ENCODE measurements at regions not wholly inside any gene's neighbourhood (a gene's known extent, or its start where the extent isn't known, plus 50 kb on each side); places are given as distances from the start of the nearest gene placed in this dataset.

GRCh38 chr2:121006743-121007489 lies 271.2 kb downstream of the GLI2 start:
- intact Hi-C loops (cut with micrococcal nuclease), result no loop called here
- Histone ChIP-seq H3K4me1 (ENCODE audit: insufficient read depth, low read length) (peaks cover 20% of the 10 kb centered on the region), H3K27ac (ENCODE audit: low read length) (no peak overlapping the region), H3K9me2 (replicated peaks; ENCODE audit: low read length) (no peaks in the 10 kb centered on the region), H2AFZ (ENCODE audit: low read length) (peak overlapping the region; percentile 15; the same call in 1 of the 2 replicates), H3K27me3 (ENCODE audit: low read length) (no peaks in the 10 kb centered on the region), H3K9me3 (ENCODE audit: low read length) (no peaks in the 10 kb centered on the region), H3K9ac (ENCODE audit: low read length) (no peak overlapping the region), H3K36me3 (ENCODE audit: low read depth, low read length) (no peaks in the 10 kb centered on the region), H3K4me2 (ENCODE audit: low read length) (peak overlapping the region; percentile 39; the same call in 1 of the 2 replicates), H4K20me1 (ENCODE audit: low read length) (no peaks in the 10 kb centered on the region), H3F3A (ENCODE audit: low read length, unreplicated experiment) (no peaks in the 10 kb centered on the region), H3K4me3 (ENCODE audit: low read length) (no peak overlapping the region), H3K79me2 (ENCODE audit: low read length) (no peaks in the 10 kb centered on the region)
- TF ChIP-seq EZH2 (IDR thresholded peaks at IDR 0.05; ENCODE audit: low read length, unreplicated experiment) (no peak), CTCF (conservative IDR thresholded peaks at IDR 0.05; ENCODE audit: low read depth, low read length) (no peak), EZH2phosphoT487 (IDR thresholded peaks at IDR 0.05; ENCODE audit: borderline replicate concordance, low read length) (no peak)
- no peak for DNase-seq
- BruUV-seq (replicated peaks), result no TSS peak
- ChIA-PET POLR2A (ENCODE audit: unreplicated experiment) (interaction anchor here (0.5 kb wide), 1 partner anchor 270 kb away, joined by 3 read pairs; no protein-coding TSS in a partner anchor), CTCF (no interaction called here)
- no peak for ATAC-seq

- no peak overlapping the region for H3K4me3 ChIP-seq (ENCODE audit: low read length)
- no peak overlapping the region for H2AFZ ChIP-seq (ENCODE audit: low read length)
- no peaks in the 10 kb centered on the region for H3K9me3 ChIP-seq (ENCODE audit: low read length)
- H3K4me2 ChIP-seq (ENCODE audit: low read length), result no peak overlapping the region
- no peaks in the 10 kb centered on the region for H4K20me1 ChIP-seq (ENCODE audit: low read length)
- H3K9me2 ChIP-seq (replicated peaks; ENCODE audit: low read length), result no peaks in the 10 kb centered on the region
- TF ChIP-seq EZH2phosphoT487 (IDR thresholded peaks at IDR 0.05; ENCODE audit: borderline replicate concordance, low read length) (no peak), EZH2 (IDR thresholded peaks at IDR 0.05; ENCODE audit: low read length, unreplicated experiment) (no peak), CTCF (conservative IDR thresholded peaks at IDR 0.05; ENCODE audit: low read depth, low read length) (no peak)
- no peaks in the 10 kb centered on the region for H3K36me3 ChIP-seq (ENCODE audit: low read depth, low read length)
- H3K79me2 ChIP-seq (ENCODE audit: low read length), result no peaks in the 10 kb centered on the region
- intact Hi-C loops (cut with micrococcal nuclease), result no loop called here
- no peak overlapping the region for H3K27ac ChIP-seq (ENCODE audit: low read length)
- no peaks in the 10 kb centered on the region for H3K27me3 ChIP-seq (ENCODE audit: low read length)
- H3K4me1 ChIP-seq (ENCODE audit: insufficient read depth, low read length), result peaks cover 20% of the 10 kb centered on the region
- H3K9ac ChIP-seq (ENCODE audit: low read length), result no peak overlapping the region
- H3F3A ChIP-seq (ENCODE audit: low read length, unreplicated experiment), result no peaks in the 10 kb centered on the region
- DNase-seq (no peak), ATAC-seq (no peak)
- ChIA-PET CTCF (no interaction called here), POLR2A (ENCODE audit: unreplicated experiment) (no interaction called here)
- no TSS peak for BruUV-seq (replicated peaks)
Measured at GRCh38 chr2:121007490-121007853, 271.8 kb downstream of the GLI2 start.

- no peaks in the 10 kb centered on the region for H4K20me1 ChIP-seq (ENCODE audit: low read length)
- no peak overlapping the region for H3K4me2 ChIP-seq (ENCODE audit: low read length)
- no peaks in the 10 kb centered on the region for H3K27me3 ChIP-seq (ENCODE audit: low read length)
- intact Hi-C loops (cut with micrococcal nuclease), result no loop called here
- H3K9me3 ChIP-seq (ENCODE audit: low read length), result no peaks in the 10 kb centered on the region
- no peaks in the 10 kb centered on the region for H3F3A ChIP-seq (ENCODE audit: low read length, unreplicated experiment)
- H3K4me3 ChIP-seq (ENCODE audit: low read length), result no peak overlapping the region
- no peak for ATAC-seq
- DNase-seq, result peak; percentile 6
- no TSS peak for BruUV-seq (replicated peaks)
- H3K36me3 ChIP-seq (ENCODE audit: low read depth, low read length), result no peaks in the 10 kb centered on the region
- peaks cover 20% of the 10 kb centered on the region for H3K4me1 ChIP-seq (ENCODE audit: insufficient read depth, low read length)
- no peaks in the 10 kb centered on the region for H3K9me2 ChIP-seq (replicated peaks; ENCODE audit: low read length)
- CTCF ChIA-PET, result no interaction called here
- POLR2A ChIA-PET (ENCODE audit: unreplicated experiment), result no interaction called here
- TF ChIP-seq EZH2 (IDR thresholded peaks at IDR 0.05; ENCODE audit: low read length, unreplicated experiment) (no peak), CTCF (conservative IDR thresholded peaks at IDR 0.05; ENCODE audit: low read depth, low read length) (peak; percentile 63)
- no peak overlapping the region for H3K9ac ChIP-seq (ENCODE audit: low read length)
- no peak overlapping the region for H2AFZ ChIP-seq (ENCODE audit: low read length)
- no peaks in the 10 kb centered on the region for H3K79me2 ChIP-seq (ENCODE audit: low read length)
- H3K27ac ChIP-seq (ENCODE audit: low read length), result no peak overlapping the region
Measured at GRCh38 chr2:121008975-121009374, 273.3 kb downstream of the GLI2 start.

Data from PC-3 (cell line).